Pons (tissue), 1 donor: ENCODE measurements at regions not wholly inside any gene's neighbourhood (a gene's known extent, or its start where the extent isn't known, plus 50 kb on each side); places are given as distances from the start of the nearest gene placed in this dataset.
"Not testable (repeated sequence)": the region's sequence is repeated elsewhere in the genome, so short reads cannot be mapped to it uniquely, and the experiment has no call there.

ENCODE experiments used
- DNase-seq: peaks from one replicate; pipeline ENCODE4 v3.0.0-alpha.2; 2016; ENCODE audit warnings: low spot score

- no peak for DNase-seq
These were observed 1297.2 kb upstream of the LRRTM3 start for GRCh38 chr10:65628493-65629139.

DNA sequence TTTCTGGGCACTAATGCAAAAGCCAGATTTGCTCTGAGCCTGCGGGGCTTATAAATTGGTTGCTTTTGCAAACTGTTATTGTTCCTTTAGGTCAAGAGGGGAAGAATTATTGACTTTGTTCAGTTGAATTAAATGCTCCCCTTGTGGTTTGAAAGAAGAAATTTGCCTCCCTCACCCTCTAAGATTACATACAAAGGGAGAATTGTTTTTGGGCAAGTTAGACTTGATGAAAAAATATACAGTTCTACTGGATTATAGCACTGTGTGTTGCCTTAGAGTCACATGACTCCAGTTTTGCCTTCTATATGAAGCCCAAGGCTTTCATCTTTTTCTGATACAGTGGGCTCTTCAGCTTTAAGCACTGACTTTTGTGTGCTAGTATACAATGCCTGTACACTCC lies 1265.8 kb upstream of the LRRTM3 start:
- peak; percentile 22 for DNase-seq

DNA sequence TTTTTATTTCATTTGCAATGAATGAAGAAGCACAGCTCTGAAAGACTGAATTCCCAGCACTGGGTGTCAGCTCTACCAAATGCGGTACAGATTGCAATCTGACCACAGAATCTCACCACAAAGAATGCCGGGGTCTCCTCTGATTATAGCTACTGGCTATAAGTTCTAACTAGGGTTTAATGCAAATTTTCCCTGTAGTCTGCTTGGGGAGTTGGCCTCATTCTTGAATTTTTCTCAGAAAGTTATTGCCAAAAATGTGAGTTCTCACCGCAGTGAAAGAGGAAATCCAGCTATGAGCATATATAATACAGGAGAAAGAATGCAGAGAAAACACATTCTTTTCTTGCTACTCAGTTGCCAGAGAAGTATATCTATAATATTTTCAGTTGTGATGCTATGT lies 1255.7 kb upstream of the LRRTM3 start:
- DNase-seq = no peak

DNA sequence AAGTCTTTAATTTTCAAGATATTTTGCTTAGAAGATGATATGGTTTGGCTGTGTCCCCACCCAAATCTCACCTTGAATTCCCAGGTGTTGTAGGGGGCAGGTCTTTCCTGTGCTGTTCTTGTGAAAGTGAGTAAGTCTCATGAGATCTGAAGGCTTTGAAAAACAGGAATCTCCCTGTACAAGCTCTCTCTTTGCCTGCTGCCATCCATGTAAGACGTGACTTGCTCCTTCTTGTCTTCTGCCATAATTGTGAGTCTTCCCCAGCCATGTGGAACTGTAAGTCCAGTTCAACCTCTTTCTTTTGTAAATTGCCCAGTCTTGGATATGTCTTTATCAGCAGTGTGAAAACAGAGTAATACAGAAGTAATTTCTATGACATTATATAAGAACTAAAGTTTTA lies 1255.2 kb upstream of the LRRTM3 start:
- not testable (repeated sequence) for DNase-seq

GRCh38 chr10:65675236-65675635 lies 1250.6 kb upstream of the LRRTM3 start:
- no peak for DNase-seq

GRCh38 chr10:65684896-65685295 lies 1240.9 kb upstream of the LRRTM3 start:
- DNase-seq = no peak

- DNase-seq = no peak
These were observed 1224.6 kb upstream of the LRRTM3 start for GRCh38 chr10:65701168-65701776.

DNA sequence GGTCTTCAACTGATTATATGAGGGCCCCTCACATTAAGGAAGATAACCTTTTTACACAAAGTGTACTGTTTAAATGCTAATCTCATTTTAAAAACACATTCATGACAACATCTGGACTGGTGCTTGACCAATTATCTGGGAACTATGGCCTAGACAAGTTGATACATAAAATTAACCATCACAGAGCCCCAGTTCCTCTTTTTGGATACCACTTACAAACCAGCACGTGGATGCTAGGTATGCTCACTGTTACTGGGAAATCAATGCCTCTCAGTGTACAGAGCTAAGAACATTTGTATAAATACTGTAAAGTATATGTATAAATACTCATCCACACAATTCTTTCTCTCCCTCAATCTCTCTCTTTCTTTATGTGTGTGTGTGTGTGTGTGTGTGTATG lies 1217.8 kb upstream of the LRRTM3 start:
- no peak for DNase-seq

GRCh38 chr10:65710306-65710705 lies 1215.5 kb upstream of the LRRTM3 start:
- DNase-seq = no peak

DNA sequence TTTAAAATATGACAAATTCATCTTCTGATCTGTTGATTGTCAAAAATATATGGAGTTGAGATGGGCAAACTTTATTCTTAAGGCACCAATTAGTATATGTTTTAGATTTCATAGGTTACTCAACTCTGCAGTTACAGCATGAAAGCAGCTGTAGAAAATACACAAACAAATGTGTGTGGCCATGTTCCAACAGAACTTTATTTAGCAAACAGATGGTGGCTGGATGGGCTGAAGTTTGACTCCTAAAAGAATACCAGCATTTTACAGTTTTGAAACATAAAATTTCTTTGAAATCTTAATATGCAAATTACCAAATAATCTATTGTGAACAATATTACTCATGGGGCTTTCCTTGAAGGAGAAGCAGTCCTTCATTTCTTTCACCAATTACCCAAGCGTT lies 1206.0 kb upstream of the LRRTM3 start:
- DNase-seq = no peak

DNA sequence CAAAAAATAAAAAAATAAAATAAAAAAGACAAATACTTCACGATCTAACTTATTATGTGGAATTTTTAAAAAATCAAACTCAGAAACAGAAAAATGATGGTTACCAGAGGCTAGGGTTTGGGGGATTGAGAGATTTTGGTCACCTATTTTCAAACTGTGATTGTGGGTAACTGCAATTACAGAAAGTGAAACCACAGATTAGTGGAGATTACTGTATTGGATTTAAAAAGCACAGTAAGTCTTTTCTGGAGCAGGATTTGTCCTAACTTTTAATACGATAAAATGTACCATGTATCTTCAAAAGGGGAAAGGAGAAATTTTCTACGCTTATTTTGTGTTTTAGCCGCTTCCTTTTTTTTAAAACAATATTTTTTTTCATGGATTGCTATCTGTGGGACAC lies 1204.9 kb upstream of the LRRTM3 start:
- DNase-seq = no peak

DNA sequence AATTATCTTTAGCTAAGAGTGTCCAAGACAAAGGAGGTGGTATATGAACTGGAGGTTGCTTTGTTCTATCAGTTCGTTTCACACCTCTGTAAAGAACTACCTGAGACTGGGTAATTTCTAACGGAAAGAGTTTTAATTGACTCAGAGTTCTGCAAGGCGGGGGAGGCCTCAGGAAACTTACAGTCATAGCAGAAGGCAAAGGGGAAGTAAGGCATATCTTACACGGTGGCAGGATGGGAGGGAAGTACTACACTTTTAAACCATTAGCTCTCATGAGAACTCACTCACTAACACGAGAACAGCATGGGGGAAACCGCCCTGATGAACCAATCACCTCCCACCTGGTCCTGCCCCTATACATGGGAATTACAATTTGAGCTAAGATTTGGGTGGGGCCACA lies 1202.3 kb upstream of the LRRTM3 start:
- no peak for DNase-seq

- DNase-seq = no peak
These were observed 1190.5 kb upstream of the LRRTM3 start for GRCh38 chr10:65735382-65735781.

DNA sequence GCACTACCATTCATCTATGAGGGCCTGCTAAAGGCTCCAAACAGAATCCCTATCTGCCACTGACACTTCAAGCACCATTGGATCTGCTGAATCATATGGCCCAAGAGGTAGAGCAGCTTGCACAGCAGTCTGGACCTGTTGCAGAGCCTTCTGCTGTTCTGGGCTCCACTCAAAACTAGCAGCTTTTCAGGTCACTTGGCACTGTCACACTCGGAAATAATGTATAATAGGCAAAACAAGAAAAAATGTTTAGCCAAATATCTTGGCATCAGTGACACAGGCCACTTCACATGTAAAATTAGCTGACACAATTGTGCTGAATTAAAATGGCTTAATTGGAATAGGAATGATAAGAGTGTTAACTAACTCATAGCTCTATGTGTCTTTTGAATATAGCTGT lies 1182.9 kb upstream of the LRRTM3 start:
- peak; percentile 1 for DNase-seq

DNA sequence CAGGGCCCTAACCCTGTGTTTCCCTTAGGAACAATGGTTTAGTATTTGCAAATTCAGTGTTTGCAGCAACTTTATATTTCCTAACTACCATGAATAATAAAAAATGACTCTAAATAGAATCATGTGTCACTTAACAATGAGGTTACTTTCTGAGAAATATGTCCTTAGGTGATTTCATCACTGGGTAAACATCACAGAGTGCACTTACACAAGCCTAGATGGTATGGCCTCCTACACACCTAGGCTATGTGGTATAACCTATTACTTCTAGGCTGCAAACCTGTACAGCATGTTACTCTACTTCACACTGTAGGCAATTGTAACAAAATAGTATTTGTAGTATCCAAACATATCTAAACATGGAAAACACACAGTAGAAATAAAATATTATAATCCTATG lies 1174.6 kb upstream of the LRRTM3 start:
- DNase-seq = no peak

GRCh38 chr10:65751896-65752295 lies 1173.9 kb upstream of the LRRTM3 start:
- no peak for DNase-seq

GRCh38 chr10:65753532-65753931 lies 1172.3 kb upstream of the LRRTM3 start:
- DNase-seq = no peak

GRCh38 chr10:65754112-65754511 lies 1171.7 kb upstream of the LRRTM3 start:
- no peak for DNase-seq

- no peak for DNase-seq
These were observed 1163.5 kb upstream of the LRRTM3 start for GRCh38 chr10:65762311-65762710.

GRCh38 chr10:65765006-65765541 lies 1160.8 kb upstream of the LRRTM3 start:
- DNase-seq = peak; percentile 72

- no peak for DNase-seq
These were observed 1156.0 kb upstream of the LRRTM3 start for GRCh38 chr10:65769828-65770227.

GRCh38 chr10:65778753-65779152 lies 1147.1 kb upstream of the LRRTM3 start:
- no peak for DNase-seq

GRCh38 chr10:65779985-65780384 lies 1145.9 kb upstream of the LRRTM3 start:
- DNase-seq = no peak

- no peak for DNase-seq
These were observed 1139.6 kb upstream of the LRRTM3 start for GRCh38 chr10:65786279-65786678.
